ENCODE measurements at regions not wholly inside any gene's neighbourhood (a gene's known extent, or its start where the extent isn't known, plus 50 kb on each side); places are given as distances from the start of the nearest gene placed in this dataset.

- no peak for DNase-seq (ENCODE audit: low read depth)
- no peak for TF ChIP-seq CTCF (IDR thresholded peaks at IDR 0.05; ENCODE audit: control insufficient read depth, insufficient read depth, low read depth, low read length, missing control alignments)
- no peak overlapping the region for H3K4me3 ChIP-seq (ENCODE audit: control insufficient read depth, low read depth, low read length)
Measured at GRCh38 chr17:79476074-79476652, 134.7 kb downstream of the RBFOX3 start.

GRCh38 chr17:79473876-79474440 is 136.9 kb downstream of the RBFOX3 start:
- TF ChIP-seq CTCF (IDR thresholded peaks at IDR 0.05; ENCODE audit: control insufficient read depth, insufficient read depth, low read depth, low read length, missing control alignments), result no peak
- DNase-seq (ENCODE audit: low read depth), result no peak
- H3K4me3 ChIP-seq (ENCODE audit: control insufficient read depth, low read depth, low read length), result no peak overlapping the region

GRCh38 chr17:79473111-79473875 is 137.6 kb downstream of the RBFOX3 start:
- no peak for DNase-seq (ENCODE audit: low read depth)
- H3K4me3 ChIP-seq (ENCODE audit: control insufficient read depth, low read depth, low read length), result no peak overlapping the region
- TF ChIP-seq CTCF (IDR thresholded peaks at IDR 0.05; ENCODE audit: control insufficient read depth, insufficient read depth, low read depth, low read length, missing control alignments), result no peak

GRCh38 chr17:79470754-79471153 is 140.1 kb downstream of the RBFOX3 start:
- TF ChIP-seq CTCF (IDR thresholded peaks at IDR 0.05; ENCODE audit: control insufficient read depth, insufficient read depth, low read depth, low read length, missing control alignments), result no peak
- no peak for DNase-seq (ENCODE audit: low read depth)

GRCh38 chr17:79469646-79470045 is 141.2 kb downstream of the RBFOX3 start:
- no peak for TF ChIP-seq CTCF (IDR thresholded peaks at IDR 0.05; ENCODE audit: control insufficient read depth, insufficient read depth, low read depth, low read length, missing control alignments)
- no peak for DNase-seq (ENCODE audit: low read depth)
- no peak overlapping the region for H3K4me3 ChIP-seq (ENCODE audit: control insufficient read depth, low read depth, low read length)

More at GRCh38 chr17:79470754-79471153, 140.1 kb downstream of the RBFOX3 start:
- no peak overlapping the region for H3K4me3 ChIP-seq (ENCODE audit: control insufficient read depth, low read depth, low read length)

- no peak for DNase-seq (ENCODE audit: low read depth)
- no peak for TF ChIP-seq CTCF (IDR thresholded peaks at IDR 0.05; ENCODE audit: control insufficient read depth, insufficient read depth, low read depth, low read length, missing control alignments)
- H3K4me3 ChIP-seq (ENCODE audit: control insufficient read depth, low read depth, low read length), result no peak overlapping the region
Measured at GRCh38 chr17:79468183-79468944, 142.5 kb downstream of the RBFOX3 start.

Data from AG09309 (cell line).